Thoracic aorta (tissue), 2 donors: ENCODE measurements at regions not wholly inside any gene's neighbourhood (a gene's known extent, or its start where the extent isn't known, plus 50 kb on each side); places are given as distances from the start of the nearest gene placed in this dataset.

Experiments
- ATAC-seq: fragments of 150-250 bp; one replicate; pipeline ENCODE4 v1.8.0; 2017; ENCODE audit warnings: low read depth; ENCODE audit not compliant: insufficient number of reproducible peaks, low FRiP score
- DNase-seq: peaks from one replicate; pipeline ENCODE4 v3.0.0-alpha.2; 2020; ENCODE audit warnings: low spot score
- H3K27ac ChIP-seq, 2 donors: fragments of 200-600 bp; sonication (generic); 1 replicate in 1 of 2; 2 replicates in 1 of 2; pipeline ENCODE4 v1.5.1; 2016; ENCODE audit warnings: mild to moderate bottlenecking in 2 of 2, moderate library complexity in 2 of 2
- H3K27me3 ChIP-seq: fragments of 200-600 bp; sonication (generic); replicated peaks from 2 replicates; pipeline ENCODE4 v1.6.0; 2016; ENCODE audit warnings: mild to moderate bottlenecking; ENCODE audit not compliant: insufficient read depth
- H3K36me3 ChIP-seq: fragments of 200-600 bp; sonication (generic); one replicate; pipeline ENCODE4 v1.5.1; 2016
- H3K4me1 ChIP-seq, 2 donors: fragments of 200-600 bp; sonication (generic); 1 replicate in 1 of 2; 2 replicates in 1 of 2; pipeline versions ENCODE4 v1.5.1 to v1.6.0; 2016; ENCODE audit warnings: low read depth in 2 of 2, mild to moderate bottlenecking in 1 of 2; ENCODE audit not compliant: control insufficient read depth in 1 of 2
- H3K4me3 ChIP-seq: fragments of 200-600 bp; sonication (generic); 2 replicates; pipeline ENCODE4 v1.5.1; 2016; ENCODE audit warnings: mild to moderate bottlenecking
- H3K9me3 ChIP-seq: fragments of 200-600 bp; sonication (generic); 2 replicates; pipeline ENCODE4 v1.5.1; 2016
- CTCF ChIP-seq: fragments of 200-600 bp; sonication (generic); IDR thresholded peaks from one replicate; pipeline ENCODE4 v1.5.1; 2019; ENCODE audit warnings: antibody characterized with exemption

GRCh38 chr3:147129665-147130064 is 276.7 kb downstream of the ZIC4 start:
- TF ChIP-seq CTCF, result no peak
- Histone ChIP-seq H3K36me3 (no peaks in the 10 kb centered on the region), H3K4me3 (no peak overlapping the region), H3K9me3 (no peaks in the 10 kb centered on the region), H3K27ac (no peak overlapping the region), H3K4me1 (no peaks in the 10 kb centered on the region), H3K27me3 (no peaks in the 10 kb centered on the region)
- DNase-seq, result no peak
- ATAC-seq, result no peak

DNA sequence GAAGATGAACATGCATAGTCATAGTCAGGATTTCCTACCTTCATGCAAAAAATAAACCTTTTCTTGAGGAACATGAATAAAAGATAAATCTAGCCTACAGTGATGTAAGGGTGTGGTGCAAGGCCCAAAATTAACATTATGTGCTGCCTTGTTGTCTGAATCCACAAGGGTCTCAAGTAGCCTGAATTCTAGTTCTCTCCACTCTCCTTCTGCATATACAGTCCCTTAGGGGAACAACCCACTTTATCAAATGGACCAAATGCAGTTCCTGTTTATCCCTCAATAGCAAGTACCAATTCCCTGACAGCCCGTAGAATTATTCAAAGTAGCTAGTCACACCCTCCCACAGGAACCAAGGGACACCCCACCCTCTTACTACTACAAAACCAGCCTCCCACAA is 284.0 kb downstream of the ZIC4 start:
- Histone ChIP-seq H3K4me1 (no peaks in the 10 kb centered on the region), H3K27ac (no peak overlapping the region), H3K4me3 (no peak overlapping the region), H3K36me3 (no peaks in the 10 kb centered on the region), H3K9me3 (no peaks in the 10 kb centered on the region), H3K27me3 (no peaks in the 10 kb centered on the region)
- no peak for TF ChIP-seq CTCF
- no peak for DNase-seq
- ATAC-seq, result no peak

GRCh38 chr3:147119989-147120388 is 286.4 kb downstream of the ZIC4 start:
- no peak overlapping the region for H3K4me3 ChIP-seq

GRCh38 chr3:147119346-147119745 is 287.0 kb downstream of the ZIC4 start:
- Histone ChIP-seq H3K4me3 (no peak overlapping the region), H3K9me3 (no peaks in the 10 kb centered on the region), H3K36me3 (no peaks in the 10 kb centered on the region), H3K4me1 (no peaks in the 10 kb centered on the region), H3K27me3 (no peaks in the 10 kb centered on the region), H3K27ac (no peak overlapping the region)
- no peak for DNase-seq
- ATAC-seq, result no peak
- TF ChIP-seq CTCF, result no peak

More at GRCh38 chr3:147119989-147120388, 286.4 kb downstream of the ZIC4 start:
- ATAC-seq (no peak), DNase-seq (no peak)
- Histone ChIP-seq H3K4me1 (no peaks in the 10 kb centered on the region), H3K36me3 (no peaks in the 10 kb centered on the region), H3K27ac (no peak overlapping the region), H3K9me3 (no peaks in the 10 kb centered on the region), H3K27me3 (no peaks in the 10 kb centered on the region)
- no peak for TF ChIP-seq CTCF

- DNase-seq (no peak), ATAC-seq (no peak)
- no peaks in the 10 kb centered on the region for H3K36me3 ChIP-seq
- no peak overlapping the region for H3K4me3 ChIP-seq
- TF ChIP-seq CTCF, result no peak
- H3K27me3 ChIP-seq, result no peaks in the 10 kb centered on the region
- H3K9me3 ChIP-seq, result no peaks in the 10 kb centered on the region
- H3K4me1 ChIP-seq, result no peaks in the 10 kb centered on the region
- no peak overlapping the region for H3K27ac ChIP-seq
These were observed 287.7 kb downstream of the ZIC4 start for GRCh38 chr3:147118611-147119010.
